K562 (cell line): ENCODE measurements at regions not wholly inside any gene's neighbourhood (a gene's known extent, or its start where the extent isn't known, plus 50 kb on each side); places are given as distances from the start of the nearest gene placed in this dataset.
A peak's percentile ranks its signal among the peaks of the same experiment; 100 is the strongest.

Experiments
- EP300 ChIP-seq: IDR thresholded peaks from 2 replicates; pipeline ENCODE4 v1.6.1; 2012; ENCODE audit warnings: low read length, improper control_type of control experiment
- HDAC3 ChIP-seq: fragments of 450-650 bp; IDR thresholded peaks from 2 replicates; pipeline ENCODE4 v1.6.1; 2018; ENCODE audit warnings: borderline replicate concordance, mild to moderate bottlenecking, moderate library complexity; ENCODE audit not compliant: partially characterized antibody
- MEIS2 ChIP-seq: fragments of 450-650 bp; IDR thresholded peaks from 2 replicates; pipeline ENCODE4 v1.6.1; 2014; ENCODE audit warnings: mild to moderate bottlenecking; ENCODE audit not compliant: partially characterized antibody
- MTA3 ChIP-seq: fragments of 450-650 bp; formaldehyde crosslinking; IDR thresholded peaks from 2 replicates; pipeline ENCODE4 v1.6.1; 2017; ENCODE audit warnings: mild to moderate bottlenecking, borderline replicate concordance
- PURB ChIP-seq: sonication (generic); formaldehyde crosslinking; IDR thresholded peaks from 2 replicates; pipeline ENCODE4 v1.9.0; 2021; ENCODE audit warnings: low read depth, mild to moderate bottlenecking, missing genetic modification reagents
- SIRT6 ChIP-seq: IDR thresholded peaks from one replicate; pipeline ENCODE4 v1.6.1; 2012; ENCODE audit warnings: low read depth, mild to moderate bottlenecking, control low read depth, inconsistent platforms, low read length, moderate library complexity
- SRSF9 ChIP-seq: fragments of 200-400 bp; formaldehyde crosslinking; IDR thresholded peaks from 2 replicates; pipeline ENCODE4 v1.6.1; 2017; ENCODE audit warnings: low read depth, low read length, borderline replicate concordance
- TRIM28 ChIP-seq: fragments of 450-650 bp; IDR thresholded peaks from 2 replicates; pipeline ENCODE4 v1.6.1; 2017
- ZFX ChIP-seq: sonication (generic); formaldehyde crosslinking; IDR thresholded peaks from 2 replicates; pipeline ENCODE4 v1.8.0; 2022; ENCODE audit warnings: mild to moderate bottlenecking, missing genetic modification reagents, moderate library complexity
- TF ChIP-seq, protein P1 (sequence below): sonication (generic); formaldehyde crosslinking; IDR thresholded peaks from 2 replicates; pipeline ENCODE4 v1.8.0; 2023; ENCODE audit warnings: mild to moderate bottlenecking, missing genetic modification reagents
- TF ChIP-seq, protein P2 (sequence below): fragments of 250-450 bp; sonication (Bioruptor Pico); IDR thresholded peaks from 2 replicates; pipeline ENCODE4 v1.5.0; 2020; ENCODE audit warnings: mild to moderate bottlenecking
- TF ChIP-seq, protein P3 (sequence below): sonication (generic); formaldehyde crosslinking; IDR thresholded peaks from 2 replicates; pipeline ENCODE4 v1.8.0; 2022; ENCODE audit warnings: mild to moderate bottlenecking, low read depth, missing genetic modification reagents
- TF ChIP-seq, protein P4 (sequence below): fragments of 450-650 bp; formaldehyde crosslinking; IDR thresholded peaks from 2 replicates; pipeline ENCODE4 v1.4.0; 2022; ENCODE audit warnings: mild to moderate bottlenecking, moderate library complexity
- TF ChIP-seq, protein P5 (sequence below), 2 experiments: fragments of 450-650 bp in 1 of 2; IDR thresholded peaks; 2 replicates each; pipeline ENCODE4 v1.6.1; 2011 to 2017; ENCODE audit warnings: low read depth in 2 of 2, antibody characterized with exemption in 1 of 2, borderline replicate concordance in 1 of 2, low read length in 1 of 2, mild to moderate bottlenecking in 1 of 2, mixed read lengths in 1 of 2; ENCODE audit not compliant: control insufficient read depth in 1 of 2
- TF ChIP-seq, protein P6 (sequence below): sonication (generic); formaldehyde crosslinking; IDR thresholded peaks from 2 replicates; pipeline ENCODE4 v1.8.0; 2022; ENCODE audit warnings: mild to moderate bottlenecking, missing genetic modification reagents
- TF ChIP-seq, protein P7 (sequence below): fragments of 200-400 bp; formaldehyde crosslinking; IDR thresholded peaks from 2 replicates; pipeline ENCODE4 v1.6.1; 2017; ENCODE audit warnings: mild to moderate bottlenecking, low read depth, low read length, moderate library complexity
- TF ChIP-seq, protein P8 (sequence below): fragments of 250-450 bp; sonication (Bioruptor Pico); IDR thresholded peaks from 2 replicates; pipeline ENCODE4 v1.8.0; 2021; ENCODE audit warnings: moderate library complexity, mild to moderate bottlenecking, inconsistent platforms

DNA sequence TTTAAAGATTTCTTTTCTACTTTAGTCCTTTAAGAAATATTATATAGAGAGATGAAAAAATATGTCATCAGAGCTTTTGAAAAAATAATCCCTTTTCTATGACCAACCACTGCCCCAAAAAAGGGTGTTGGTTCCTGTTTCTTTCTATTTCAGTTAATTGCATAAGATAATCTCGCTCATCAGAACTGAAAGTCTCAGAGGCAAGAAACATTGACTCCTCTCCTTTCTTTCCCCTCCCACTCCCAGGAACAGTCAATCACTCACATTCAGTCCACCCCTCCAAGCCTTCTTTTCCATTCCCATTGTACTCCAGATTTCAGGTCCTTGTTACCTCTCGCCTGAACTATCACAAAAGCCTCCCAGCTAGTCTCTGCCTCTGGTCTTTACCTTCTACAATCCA, 153.7 kb upstream of the ABI3BP start (continued):
- TF ChIP-seq, protein P1, sequence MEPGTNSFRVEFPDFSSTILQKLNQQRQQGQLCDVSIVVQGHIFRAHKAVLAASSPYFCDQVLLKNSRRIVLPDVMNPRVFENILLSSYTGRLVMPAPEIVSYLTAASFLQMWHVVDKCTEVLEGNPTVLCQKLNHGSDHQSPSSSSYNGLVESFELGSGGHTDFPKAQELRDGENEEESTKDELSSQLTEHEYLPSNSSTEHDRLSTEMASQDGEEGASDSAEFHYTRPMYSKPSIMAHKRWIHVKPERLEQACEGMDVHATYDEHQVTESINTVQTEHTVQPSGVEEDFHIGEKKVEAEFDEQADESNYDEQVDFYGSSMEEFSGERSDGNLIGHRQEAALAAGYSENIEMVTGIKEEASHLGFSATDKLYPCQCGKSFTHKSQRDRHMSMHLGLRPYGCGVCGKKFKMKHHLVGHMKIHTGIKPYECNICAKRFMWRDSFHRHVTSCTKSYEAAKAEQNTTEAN (CRISPR knock-in tag), result no peak
- no peak for TF ChIP-seq HDAC3
- TF ChIP-seq, protein P2, sequence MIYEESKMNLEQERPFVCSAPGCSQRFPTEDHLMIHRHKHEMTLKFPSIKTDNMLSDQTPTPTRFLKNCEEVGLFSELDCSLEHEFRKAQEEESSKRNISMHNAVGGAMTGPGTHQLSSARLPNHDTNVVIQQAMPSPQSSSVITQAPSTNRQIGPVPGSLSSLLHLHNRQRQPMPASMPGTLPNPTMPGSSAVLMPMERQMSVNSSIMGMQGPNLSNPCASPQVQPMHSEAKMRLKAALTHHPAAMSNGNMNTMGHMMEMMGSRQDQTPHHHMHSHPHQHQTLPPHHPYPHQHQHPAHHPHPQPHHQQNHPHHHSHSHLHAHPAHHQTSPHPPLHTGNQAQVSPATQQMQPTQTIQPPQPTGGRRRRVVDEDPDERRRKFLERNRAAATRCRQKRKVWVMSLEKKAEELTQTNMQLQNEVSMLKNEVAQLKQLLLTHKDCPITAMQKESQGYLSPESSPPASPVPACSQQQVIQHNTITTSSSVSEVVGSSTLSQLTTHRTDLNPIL (CRISPR knock-in tag), result no peak
- TF ChIP-seq, protein P3, sequence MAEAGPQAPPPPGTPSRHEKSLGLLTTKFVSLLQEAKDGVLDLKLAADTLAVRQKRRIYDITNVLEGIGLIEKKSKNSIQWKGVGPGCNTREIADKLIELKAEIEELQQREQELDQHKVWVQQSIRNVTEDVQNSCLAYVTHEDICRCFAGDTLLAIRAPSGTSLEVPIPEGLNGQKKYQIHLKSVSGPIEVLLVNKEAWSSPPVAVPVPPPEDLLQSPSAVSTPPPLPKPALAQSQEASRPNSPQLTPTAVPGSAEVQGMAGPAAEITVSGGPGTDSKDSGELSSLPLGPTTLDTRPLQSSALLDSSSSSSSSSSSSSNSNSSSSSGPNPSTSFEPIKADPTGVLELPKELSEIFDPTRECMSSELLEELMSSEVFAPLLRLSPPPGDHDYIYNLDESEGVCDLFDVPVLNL (CRISPR knock-in tag), result no peak
- peak; percentile 86 for TF ChIP-seq MEIS2
- TF ChIP-seq, protein P4, sequence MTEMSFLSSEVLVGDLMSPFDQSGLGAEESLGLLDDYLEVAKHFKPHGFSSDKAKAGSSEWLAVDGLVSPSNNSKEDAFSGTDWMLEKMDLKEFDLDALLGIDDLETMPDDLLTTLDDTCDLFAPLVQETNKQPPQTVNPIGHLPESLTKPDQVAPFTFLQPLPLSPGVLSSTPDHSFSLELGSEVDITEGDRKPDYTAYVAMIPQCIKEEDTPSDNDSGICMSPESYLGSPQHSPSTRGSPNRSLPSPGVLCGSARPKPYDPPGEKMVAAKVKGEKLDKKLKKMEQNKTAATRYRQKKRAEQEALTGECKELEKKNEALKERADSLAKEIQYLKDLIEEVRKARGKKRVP (CRISPR knock-in tag), result peak; percentile 94
- TF ChIP-seq SIRT6, result no peak
- no peak for TF ChIP-seq MTA3
- peak; percentile 93 for TF ChIP-seq EP300
- no peak for TF ChIP-seq SRSF9
- TF ChIP-seq, protein P5, sequence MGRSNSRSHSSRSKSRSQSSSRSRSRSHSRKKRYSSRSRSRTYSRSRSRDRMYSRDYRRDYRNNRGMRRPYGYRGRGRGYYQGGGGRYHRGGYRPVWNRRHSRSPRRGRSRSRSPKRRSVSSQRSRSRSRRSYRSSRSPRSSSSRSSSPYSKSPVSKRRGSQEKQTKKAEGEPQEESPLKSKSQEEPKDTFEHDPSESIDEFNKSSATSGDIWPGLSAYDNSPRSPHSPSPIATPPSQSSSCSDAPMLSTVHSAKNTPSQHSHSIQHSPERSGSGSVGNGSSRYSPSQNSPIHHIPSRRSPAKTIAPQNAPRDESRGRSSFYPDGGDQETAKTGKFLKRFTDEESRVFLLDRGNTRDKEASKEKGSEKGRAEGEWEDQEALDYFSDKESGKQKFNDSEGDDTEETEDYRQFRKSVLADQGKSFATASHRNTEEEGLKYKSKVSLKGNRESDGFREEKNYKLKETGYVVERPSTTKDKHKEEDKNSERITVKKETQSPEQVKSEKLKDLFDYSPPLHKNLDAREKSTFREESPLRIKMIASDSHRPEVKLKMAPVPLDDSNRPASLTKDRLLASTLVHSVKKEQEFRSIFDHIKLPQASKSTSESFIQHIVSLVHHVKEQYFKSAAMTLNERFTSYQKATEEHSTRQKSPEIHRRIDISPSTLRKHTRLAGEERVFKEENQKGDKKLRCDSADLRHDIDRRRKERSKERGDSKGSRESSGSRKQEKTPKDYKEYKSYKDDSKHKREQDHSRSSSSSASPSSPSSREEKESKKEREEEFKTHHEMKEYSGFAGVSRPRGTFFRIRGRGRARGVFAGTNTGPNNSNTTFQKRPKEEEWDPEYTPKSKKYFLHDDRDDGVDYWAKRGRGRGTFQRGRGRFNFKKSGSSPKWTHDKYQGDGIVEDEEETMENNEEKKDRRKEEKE (IDR thresholded peaks at IDR 0.05; ENCODE audit: borderline replicate concordance in 1 of 2, control insufficient read depth in 1 of 2, low read depth in 2 of 2, low read length in 1 of 2), result no peak
- no peak for TF ChIP-seq TRIM28
- TF ChIP-seq, protein P6, sequence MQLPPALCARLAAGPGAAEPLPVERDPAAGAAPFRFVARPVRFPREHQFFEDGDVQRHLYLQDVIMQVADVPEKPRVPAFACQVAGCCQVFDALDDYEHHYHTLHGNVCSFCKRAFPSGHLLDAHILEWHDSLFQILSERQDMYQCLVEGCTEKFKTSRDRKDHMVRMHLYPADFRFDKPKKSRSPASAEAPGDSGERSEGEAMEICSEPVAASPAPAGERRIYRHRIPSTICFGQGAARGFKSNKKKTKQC (CRISPR knock-in tag), result no peak
- TF ChIP-seq, protein P7, sequence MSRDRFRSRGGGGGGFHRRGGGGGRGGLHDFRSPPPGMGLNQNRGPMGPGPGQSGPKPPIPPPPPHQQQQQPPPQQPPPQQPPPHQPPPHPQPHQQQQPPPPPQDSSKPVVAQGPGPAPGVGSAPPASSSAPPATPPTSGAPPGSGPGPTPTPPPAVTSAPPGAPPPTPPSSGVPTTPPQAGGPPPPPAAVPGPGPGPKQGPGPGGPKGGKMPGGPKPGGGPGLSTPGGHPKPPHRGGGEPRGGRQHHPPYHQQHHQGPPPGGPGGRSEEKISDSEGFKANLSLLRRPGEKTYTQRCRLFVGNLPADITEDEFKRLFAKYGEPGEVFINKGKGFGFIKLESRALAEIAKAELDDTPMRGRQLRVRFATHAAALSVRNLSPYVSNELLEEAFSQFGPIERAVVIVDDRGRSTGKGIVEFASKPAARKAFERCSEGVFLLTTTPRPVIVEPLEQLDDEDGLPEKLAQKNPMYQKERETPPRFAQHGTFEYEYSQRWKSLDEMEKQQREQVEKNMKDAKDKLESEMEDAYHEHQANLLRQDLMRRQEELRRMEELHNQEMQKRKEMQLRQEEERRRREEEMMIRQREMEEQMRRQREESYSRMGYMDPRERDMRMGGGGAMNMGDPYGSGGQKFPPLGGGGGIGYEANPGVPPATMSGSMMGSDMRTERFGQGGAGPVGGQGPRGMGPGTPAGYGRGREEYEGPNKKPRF, result no peak
- TF ChIP-seq ZFX (CRISPR knock-in tag), result no peak
- no peak for TF ChIP-seq PURB (CRISPR knock-in tag)
- TF ChIP-seq, protein P8, sequence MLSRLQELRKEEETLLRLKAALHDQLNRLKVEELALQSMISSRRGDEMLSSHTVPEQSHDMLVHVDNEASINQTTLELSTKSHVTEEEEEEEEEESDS (CRISPR knock-in tag), result no peak
